Breast epithelium (tissue), 4 donors: ENCODE measurements at regions not wholly inside any gene's neighbourhood (a gene's known extent, or its start where the extent isn't known, plus 50 kb on each side); places are given as distances from the start of the nearest gene placed in this dataset.

ENCODE experiments used
- DNase-seq, 2 donors: peaks; one replicate each; pipeline ENCODE4 v3.0.0-alpha.2; 2019; ENCODE audit warnings: low spot score in 2 of 2
- H3K27ac ChIP-seq, 2 donors: fragments of 200-600 bp; sonication (generic) in 1 of 2; one replicate each; pipeline ENCODE4 v1.5.1; 2016 to 2019; ENCODE audit warnings: mild to moderate bottlenecking in 1 of 2
- H3K27me3 ChIP-seq, 2 donors: fragments of 200-600 bp; sonication (generic) in 1 of 2; one replicate each; pipeline versions ENCODE4 v1.5.1 to v1.6.0; 2017 to 2019; ENCODE audit warnings: control low read depth in 1 of 2, mild to moderate bottlenecking in 1 of 2
- H3K36me3 ChIP-seq: fragments of 200-600 bp; one replicate; pipeline ENCODE4 v1.5.1; 2019
- H3K4me1 ChIP-seq, 2 donors: fragments of 200-600 bp; sonication (generic); one replicate each; pipeline ENCODE4 v1.5.1; 2016 to 2019; ENCODE audit warnings: control low read depth in 1 of 2
- H3K4me3 ChIP-seq, 3 donors: fragments of 200-600 bp; sonication (generic); 1 replicate in 2 of 3; 2 replicates in 1 of 3; pipeline ENCODE4 v1.5.1; 2016 to 2019; ENCODE audit warnings: mild to moderate bottlenecking in 3 of 3, moderate library complexity in 2 of 3
- H3K9me3 ChIP-seq, 2 donors: fragments of 200-600 bp; sonication (generic) in 1 of 2; one replicate each; pipeline ENCODE4 v1.5.1; 2016 to 2019; ENCODE audit warnings: control low read depth in 1 of 2
- POLR2A ChIP-seq: fragments of 450-650 bp; IDR thresholded peaks from one replicate; pipeline ENCODE4 v1.6.1; 2016; ENCODE audit warnings: antibody characterized with exemption, mild to moderate bottlenecking, moderate library complexity
- POLR2AphosphoS5 ChIP-seq, 3 donors: sonication (generic); formaldehyde crosslinking; IDR thresholded peaks; one replicate each; pipeline ENCODE4 v1.6.1; 2017; ENCODE audit warnings: antibody characterized with exemption in 3 of 3
- intact Hi-C: fragments of 100-400 bp; cut with DNase I; formaldehyde crosslinking; loops from one replicate; pipeline ENCODE4 v1.15.1; 2023; ENCODE audit warnings: low total_unique reads
- TF ChIP-seq, protein P1 (sequence below), 3 donors: fragments of 450-650 bp; IDR thresholded peaks; one replicate each; pipeline ENCODE4 v1.5.1; 2016 to 2017; ENCODE audit warnings: antibody characterized with exemption in 3 of 3, mild to moderate bottlenecking in 3 of 3, moderate library complexity in 3 of 3

DNA sequence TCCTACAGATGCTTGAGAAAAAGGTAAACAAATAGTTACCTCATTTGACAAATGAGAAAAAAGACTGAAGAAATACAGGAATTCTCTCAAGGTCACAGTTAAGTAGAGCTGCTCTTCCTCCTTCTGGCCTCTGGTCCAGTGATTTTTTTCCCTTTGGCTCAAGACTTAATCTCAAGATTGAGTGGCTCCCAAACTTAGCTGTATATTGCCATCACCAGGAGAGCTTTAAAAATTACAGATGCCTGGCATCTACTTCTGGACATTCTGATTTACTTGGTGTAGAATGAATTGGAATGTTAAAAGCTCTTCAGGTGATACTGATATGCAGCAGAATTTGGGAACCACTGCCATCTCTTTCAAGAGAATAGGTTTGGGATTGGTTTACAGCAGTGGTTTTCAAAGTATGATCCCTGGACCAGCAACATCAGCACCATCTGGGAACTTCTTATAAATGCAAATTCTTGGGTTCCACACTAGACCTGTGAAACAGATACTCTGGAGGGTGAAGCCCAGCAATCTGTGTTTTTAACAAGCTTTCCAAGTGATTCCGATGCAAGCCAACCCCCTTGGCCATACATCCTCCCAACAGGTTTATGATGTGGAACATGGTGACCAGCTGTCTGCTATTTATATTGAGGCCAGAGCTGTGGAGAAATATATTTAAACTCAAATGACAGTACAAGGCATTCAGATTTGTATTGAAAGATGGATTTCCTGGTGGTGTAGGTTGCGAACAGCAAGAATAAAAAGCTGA lies 333.0 kb upstream of the RARB start:
- Histone ChIP-seq H3K27ac (no peak overlapping the region), H3K4me3 (no peak overlapping the region), H3K27me3 (no peaks in the 10 kb centered on the region), H3K9me3 (no peaks in the 10 kb centered on the region), H3K36me3 (no peaks in the 10 kb centered on the region), H3K4me1 (no peaks in the 10 kb centered on the region)
- TF ChIP-seq, protein P1, sequence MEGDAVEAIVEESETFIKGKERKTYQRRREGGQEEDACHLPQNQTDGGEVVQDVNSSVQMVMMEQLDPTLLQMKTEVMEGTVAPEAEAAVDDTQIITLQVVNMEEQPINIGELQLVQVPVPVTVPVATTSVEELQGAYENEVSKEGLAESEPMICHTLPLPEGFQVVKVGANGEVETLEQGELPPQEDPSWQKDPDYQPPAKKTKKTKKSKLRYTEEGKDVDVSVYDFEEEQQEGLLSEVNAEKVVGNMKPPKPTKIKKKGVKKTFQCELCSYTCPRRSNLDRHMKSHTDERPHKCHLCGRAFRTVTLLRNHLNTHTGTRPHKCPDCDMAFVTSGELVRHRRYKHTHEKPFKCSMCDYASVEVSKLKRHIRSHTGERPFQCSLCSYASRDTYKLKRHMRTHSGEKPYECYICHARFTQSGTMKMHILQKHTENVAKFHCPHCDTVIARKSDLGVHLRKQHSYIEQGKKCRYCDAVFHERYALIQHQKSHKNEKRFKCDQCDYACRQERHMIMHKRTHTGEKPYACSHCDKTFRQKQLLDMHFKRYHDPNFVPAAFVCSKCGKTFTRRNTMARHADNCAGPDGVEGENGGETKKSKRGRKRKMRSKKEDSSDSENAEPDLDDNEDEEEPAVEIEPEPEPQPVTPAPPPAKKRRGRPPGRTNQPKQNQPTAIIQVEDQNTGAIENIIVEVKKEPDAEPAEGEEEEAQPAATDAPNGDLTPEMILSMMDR (IDR thresholded peaks at IDR 0.05): no peak
- TF ChIP-seq POLR2AphosphoS5 (IDR thresholded peaks at IDR 0.05) (no peak), POLR2A (no peak)
- intact Hi-C loops: no loop called here
- DNase-seq: no peak

GRCh38 chr3:25096536-25096935 lies 331.5 kb upstream of the RARB start:
- TF ChIP-seq, protein P1 (IDR thresholded peaks at IDR 0.05): no peak
- TF ChIP-seq POLR2AphosphoS5 (IDR thresholded peaks at IDR 0.05) (no peak), POLR2A (no peak)
- Histone ChIP-seq H3K36me3 (no peaks in the 10 kb centered on the region), H3K4me1 (no peaks in the 10 kb centered on the region), H3K27ac (no peak overlapping the region), H3K27me3 (no peaks in the 10 kb centered on the region), H3K4me3 (no peak overlapping the region), H3K9me3 (no peaks in the 10 kb centered on the region)
- DNase-seq: no peak
- intact Hi-C loops: no loop called here

GRCh38 chr3:25097023-25097422 lies 331.0 kb upstream of the RARB start:
- Histone ChIP-seq H3K4me1 (no peaks in the 10 kb centered on the region), H3K27me3 (no peaks in the 10 kb centered on the region), H3K4me3 (no peak overlapping the region), H3K36me3 (no peaks in the 10 kb centered on the region), H3K27ac (no peak overlapping the region), H3K9me3 (no peaks in the 10 kb centered on the region)
- DNase-seq: no peak
- intact Hi-C loops: no loop called here
- TF ChIP-seq POLR2AphosphoS5 (IDR thresholded peaks at IDR 0.05) (no peak), POLR2A (no peak)
- TF ChIP-seq, protein P1 (IDR thresholded peaks at IDR 0.05): no peak

- TF ChIP-seq POLR2AphosphoS5 (IDR thresholded peaks at IDR 0.05): no peak
- no peak for TF ChIP-seq POLR2A
- TF ChIP-seq, protein P1 (IDR thresholded peaks at IDR 0.05): no peak
- no peaks in the 10 kb centered on the region for H3K36me3 ChIP-seq
- H3K9me3 ChIP-seq: no peaks in the 10 kb centered on the region
- H3K4me3 ChIP-seq: no peak overlapping the region
- no peak overlapping the region for H3K27ac ChIP-seq
- no peaks in the 10 kb centered on the region for H3K4me1 ChIP-seq
- H3K27me3 ChIP-seq: no peaks in the 10 kb centered on the region
- DNase-seq: no peak
- intact Hi-C loops: no loop called here
Observed at GRCh38 chr3:25099666-25100065, 328.4 kb upstream of the RARB start.

GRCh38 chr3:25103391-25103790 lies 324.7 kb upstream of the RARB start:
- DNase-seq: no peak
- H3K4me1 ChIP-seq: no peaks in the 10 kb centered on the region
- no peak overlapping the region for H3K4me3 ChIP-seq
- no peaks in the 10 kb centered on the region for H3K9me3 ChIP-seq
- no peaks in the 10 kb centered on the region for H3K36me3 ChIP-seq
- TF ChIP-seq, protein P1 (IDR thresholded peaks at IDR 0.05): no peak
- TF ChIP-seq POLR2AphosphoS5 (IDR thresholded peaks at IDR 0.05): no peak
- no peak for TF ChIP-seq POLR2A
- intact Hi-C loops: no loop called here
- no peaks in the 10 kb centered on the region for H3K27me3 ChIP-seq
- H3K27ac ChIP-seq: no peak overlapping the region
